ENCODE measurements at regions not wholly inside any gene's neighbourhood (a gene's known extent, or its start where the extent isn't known, plus 50 kb on each side); places are given as distances from the start of the nearest gene placed in this dataset.

DNA sequence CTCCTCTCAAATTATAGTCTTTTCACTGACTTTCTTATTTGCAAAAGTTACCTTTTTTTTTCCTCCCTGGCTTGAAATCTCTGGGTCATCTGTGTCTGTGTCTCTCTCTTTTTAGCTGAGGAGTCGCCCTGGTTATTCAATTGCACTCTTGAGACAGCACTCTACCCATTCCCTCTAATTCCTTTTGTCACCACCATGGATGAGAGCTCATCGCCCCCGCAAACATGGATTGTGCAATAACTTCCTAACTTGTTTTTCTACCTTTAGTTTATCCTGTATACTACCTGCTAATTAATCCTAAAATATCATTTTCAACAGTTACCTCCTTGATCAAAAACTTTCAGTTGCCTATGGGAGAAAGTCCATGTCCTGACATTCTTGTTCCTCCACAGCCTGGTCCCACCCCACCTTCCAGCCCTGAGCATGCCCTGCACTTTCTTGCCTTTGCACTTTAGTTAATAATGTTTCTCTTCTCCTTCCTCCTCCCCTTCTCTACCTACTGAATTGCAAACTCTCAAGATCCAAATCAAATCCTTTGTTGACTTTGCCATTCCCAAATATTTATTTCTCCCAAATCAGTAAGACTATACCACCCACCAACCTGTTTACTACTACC, 110.4 kb upstream of the MAGI3 start:
- H3K4me3 ChIP-seq: no peak overlapping the region
- TF ChIP-seq, protein P1, sequence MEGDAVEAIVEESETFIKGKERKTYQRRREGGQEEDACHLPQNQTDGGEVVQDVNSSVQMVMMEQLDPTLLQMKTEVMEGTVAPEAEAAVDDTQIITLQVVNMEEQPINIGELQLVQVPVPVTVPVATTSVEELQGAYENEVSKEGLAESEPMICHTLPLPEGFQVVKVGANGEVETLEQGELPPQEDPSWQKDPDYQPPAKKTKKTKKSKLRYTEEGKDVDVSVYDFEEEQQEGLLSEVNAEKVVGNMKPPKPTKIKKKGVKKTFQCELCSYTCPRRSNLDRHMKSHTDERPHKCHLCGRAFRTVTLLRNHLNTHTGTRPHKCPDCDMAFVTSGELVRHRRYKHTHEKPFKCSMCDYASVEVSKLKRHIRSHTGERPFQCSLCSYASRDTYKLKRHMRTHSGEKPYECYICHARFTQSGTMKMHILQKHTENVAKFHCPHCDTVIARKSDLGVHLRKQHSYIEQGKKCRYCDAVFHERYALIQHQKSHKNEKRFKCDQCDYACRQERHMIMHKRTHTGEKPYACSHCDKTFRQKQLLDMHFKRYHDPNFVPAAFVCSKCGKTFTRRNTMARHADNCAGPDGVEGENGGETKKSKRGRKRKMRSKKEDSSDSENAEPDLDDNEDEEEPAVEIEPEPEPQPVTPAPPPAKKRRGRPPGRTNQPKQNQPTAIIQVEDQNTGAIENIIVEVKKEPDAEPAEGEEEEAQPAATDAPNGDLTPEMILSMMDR (IDR thresholded peaks at IDR 0.05): no peak
- no peak for TF ChIP-seq EP300 (IDR thresholded peaks at IDR 0.05)
- ATAC-seq (ENCODE audit: low FRiP score in 2 of 2): no peak
- H3K27ac ChIP-seq: no peak overlapping the region
- no peaks in the 10 kb centered on the region for H3K9me3 ChIP-seq
- no peaks in the 10 kb centered on the region for H3K36me3 ChIP-seq
- WGBS, 2 donors: 73 to 78% methylated on average over 3 of the region's 3 CpGs
- DNase-seq: no peak
- H3K27me3 ChIP-seq: no peaks in the 10 kb centered on the region
- peaks cover 0 to 4% (median 0%) of the 10 kb centered on the region in 4 donors for H3K4me1 ChIP-seq

DNA sequence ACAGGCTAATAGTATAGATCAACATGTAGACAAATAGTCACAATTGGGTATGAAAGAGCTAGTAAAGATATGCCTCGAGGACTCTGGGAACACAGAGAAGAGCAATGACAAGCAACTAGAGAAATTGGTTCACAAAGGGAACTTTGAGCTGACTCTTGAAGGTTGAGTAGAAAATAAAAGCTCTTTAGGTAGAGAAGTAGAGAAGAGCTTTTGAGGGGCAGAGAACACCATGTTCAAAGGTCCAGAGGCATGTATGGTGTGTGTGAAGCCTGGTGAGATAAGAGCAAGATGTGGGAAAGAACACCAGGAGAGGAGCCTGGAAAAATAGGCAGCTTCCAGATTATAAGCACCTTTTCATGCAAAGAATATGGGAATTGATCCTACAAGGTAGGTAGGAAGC, 109.7 kb upstream of the MAGI3 start:
- DNase-seq: no peak
- Histone ChIP-seq H3K27ac (no peak overlapping the region), H3K36me3 (no peaks in the 10 kb centered on the region), H3K4me1 (peaks cover 0 to 4% (median 0%) of the 10 kb centered on the region in 4 donors), H3K27me3 (no peaks in the 10 kb centered on the region), H3K4me3 (no peak overlapping the region), H3K9me3 (no peaks in the 10 kb centered on the region)
- ATAC-seq (ENCODE audit: low FRiP score in 2 of 2): no peak
- WGBS, 2 donors: 68 to 69% methylated on average over 1 of the region's 1 CpG
- TF ChIP-seq EP300 (IDR thresholded peaks at IDR 0.05): no peak
- TF ChIP-seq POLR2AphosphoS5 (IDR thresholded peaks at IDR 0.05): no peak
- TF ChIP-seq POLR2A (IDR thresholded peaks at IDR 0.05): no peak
- TF ChIP-seq, protein P1 (IDR thresholded peaks at IDR 0.05): no peak

DNA sequence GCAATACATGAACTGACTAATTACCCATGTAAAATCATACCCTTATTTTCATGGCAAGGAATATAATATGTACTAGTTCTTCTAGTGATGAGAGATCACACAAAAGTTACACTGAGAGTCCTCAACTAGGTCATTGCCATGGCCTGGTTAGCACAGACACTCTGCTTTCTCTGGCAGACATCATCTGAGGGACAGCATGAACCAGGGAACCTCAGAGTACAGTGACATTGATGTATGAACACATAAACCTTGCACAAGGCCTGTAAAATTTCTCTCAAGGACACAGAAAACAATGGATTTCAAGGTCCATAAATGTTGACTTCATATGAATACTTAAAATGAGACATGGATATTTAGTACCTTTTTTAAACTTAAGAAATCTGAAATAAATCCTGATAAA, 108.8 kb upstream of the MAGI3 start:
- no peak for ATAC-seq (ENCODE audit: low FRiP score in 2 of 2)
- no peak overlapping the region for H3K4me3 ChIP-seq

DNA sequence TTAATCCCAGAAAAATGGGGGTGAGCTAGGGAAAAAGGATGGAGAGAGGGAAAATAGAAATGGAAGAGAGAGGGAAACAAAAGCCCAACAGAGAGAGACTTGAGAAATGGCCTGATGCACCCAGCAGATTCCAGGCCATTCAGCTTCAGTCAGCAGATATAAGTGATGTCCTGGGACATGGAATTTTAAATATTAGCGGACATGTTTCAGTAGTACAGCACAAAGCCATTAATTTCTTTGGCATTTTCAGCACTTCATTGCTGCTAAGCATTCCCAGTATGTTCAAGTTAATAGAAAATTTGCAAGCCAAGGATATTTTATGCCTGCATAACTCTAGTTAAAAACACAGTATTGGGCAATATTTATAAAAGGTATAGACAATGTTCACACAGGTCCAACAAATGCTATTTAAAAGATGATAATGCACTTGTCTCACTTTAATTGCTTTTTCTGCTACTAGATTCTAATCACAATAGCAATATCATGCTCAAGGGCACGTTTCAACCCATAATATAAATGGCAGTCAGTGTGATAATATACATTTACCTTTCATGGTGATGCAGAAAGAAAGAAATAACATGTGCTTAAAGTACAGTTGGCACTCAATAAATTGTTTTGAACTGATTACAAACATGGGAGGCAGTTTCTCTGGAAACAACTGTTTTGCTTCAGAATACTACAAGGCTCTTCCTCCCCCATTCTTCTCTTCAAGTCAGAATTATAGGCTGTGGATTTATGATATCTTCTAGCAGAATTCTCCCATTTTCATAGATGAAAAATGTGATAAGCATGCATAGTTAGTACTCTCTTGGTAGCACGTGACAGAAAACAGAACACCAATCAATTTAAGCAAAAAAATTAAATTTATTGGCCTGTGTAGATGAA, 108.1 kb upstream of the MAGI3 start:
- Histone ChIP-seq H3K27me3 (no peaks in the 10 kb centered on the region), H3K4me3 (no peak overlapping the region), H3K36me3 (no peaks in the 10 kb centered on the region), H3K9me3 (no peaks in the 10 kb centered on the region), H3K4me1 (peaks cover 0 to 4% (median 0%) of the 10 kb centered on the region in 4 donors), H3K27ac (no peak overlapping the region)
- no peak for DNase-seq
- 74 to 78% methylated on average over 3 of the region's 3 CpGs for whole genome bisulfite sequencing, 2 donors
- no peak for ATAC-seq (ENCODE audit: low FRiP score in 2 of 2)
- TF ChIP-seq EP300 (IDR thresholded peaks at IDR 0.05): no peak
- TF ChIP-seq, protein P1 (IDR thresholded peaks at IDR 0.05): no peak
- no peak for TF ChIP-seq POLR2A (IDR thresholded peaks at IDR 0.05)
- no peak for TF ChIP-seq POLR2AphosphoS5 (IDR thresholded peaks at IDR 0.05)

More for the DNA sequence above, 108.8 kb upstream of the MAGI3 start:
- Histone ChIP-seq H3K36me3 (no peaks in the 10 kb centered on the region), H3K27me3 (no peaks in the 10 kb centered on the region), H3K9me3 (no peaks in the 10 kb centered on the region), H3K4me1 (peaks cover 0 to 4% (median 0%) of the 10 kb centered on the region in 4 donors), H3K27ac (no peak overlapping the region)
- no peak for DNase-seq
- no peak for TF ChIP-seq POLR2A (IDR thresholded peaks at IDR 0.05)
- TF ChIP-seq, protein P1 (IDR thresholded peaks at IDR 0.05): no peak
- TF ChIP-seq EP300 (IDR thresholded peaks at IDR 0.05): no peak
- no peak for TF ChIP-seq POLR2AphosphoS5 (IDR thresholded peaks at IDR 0.05)

Measured in upper lobe of left lung (tissue), 6 donors.